ENCODE measurements at regions not wholly inside any gene's neighbourhood (a gene's known extent, or its start where the extent isn't known, plus 50 kb on each side); places are given as distances from the start of the nearest gene placed in this dataset.

DNA sequence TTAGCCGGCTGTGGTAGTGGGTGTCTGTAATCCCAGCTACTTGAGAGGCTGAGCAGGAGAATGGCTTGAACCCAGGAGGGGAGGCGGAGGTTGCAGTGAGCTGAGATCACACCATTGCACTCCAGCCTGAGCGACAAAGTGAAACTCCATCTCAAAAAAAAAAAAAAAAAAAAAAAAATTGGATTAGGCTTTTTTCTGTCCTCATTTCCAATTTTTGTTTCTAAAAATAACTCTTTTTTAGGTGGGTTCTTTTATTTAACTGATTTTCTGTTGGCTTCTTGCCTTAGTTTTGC lies 863.7 kb downstream of the LRFN5 start:
- no peak for DNase-seq

DNA sequence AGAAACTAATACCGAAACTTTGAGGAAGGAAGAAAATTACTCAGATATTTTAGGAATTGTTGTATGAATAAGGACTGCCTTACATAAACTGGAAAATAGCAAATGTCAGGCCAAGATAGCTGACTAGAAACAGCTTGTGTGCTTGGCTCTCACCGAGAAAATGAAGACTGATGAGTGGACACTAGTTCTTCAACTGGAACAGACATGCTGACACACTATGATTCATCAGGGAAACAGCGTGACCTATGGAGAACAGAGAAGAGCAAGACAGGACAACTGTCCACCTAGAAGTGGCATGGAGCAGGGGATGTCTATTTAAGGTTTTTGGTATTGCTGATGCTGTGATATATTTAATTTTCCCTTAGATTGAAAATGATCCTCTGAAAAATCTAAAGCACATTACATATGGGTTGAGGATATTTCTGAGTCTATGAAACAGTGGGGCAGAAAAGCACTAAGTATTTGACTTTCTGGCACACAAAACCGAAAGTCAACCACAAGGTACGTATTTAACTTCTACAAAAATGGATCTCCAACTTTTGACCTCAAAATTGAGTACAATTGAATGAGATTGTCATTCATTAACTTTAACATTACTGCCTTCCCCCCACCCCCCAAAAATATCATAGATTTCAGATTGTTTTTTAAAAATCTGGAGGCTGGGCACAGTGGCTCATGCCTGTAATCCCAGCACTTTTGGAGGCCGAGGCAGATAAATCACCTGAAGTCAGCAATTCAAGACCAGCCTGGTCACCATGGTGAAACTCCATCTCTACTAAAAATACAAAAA lies 863.2 kb downstream of the LRFN5 start:
- no peak for DNase-seq

DNA sequence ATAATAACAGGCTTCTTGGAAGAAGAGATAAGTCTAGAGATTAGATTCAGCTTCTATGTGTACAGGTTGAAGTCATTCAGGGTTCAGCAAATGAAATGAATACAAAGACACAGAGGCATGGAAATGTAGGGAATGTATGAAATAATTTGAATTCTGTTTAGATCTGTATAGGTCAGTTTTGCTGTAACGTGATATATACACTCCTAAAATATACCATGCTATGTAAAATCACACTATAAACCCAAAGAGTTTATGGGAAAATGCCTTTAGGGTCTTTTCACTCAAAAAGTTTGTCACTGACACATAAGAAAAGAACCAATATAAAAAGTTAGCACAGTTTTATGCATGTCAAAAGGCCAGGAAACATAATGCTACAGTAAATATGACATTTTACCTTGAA lies 854.0 kb downstream of the LRFN5 start:
- DNase-seq, result no peak

DNA sequence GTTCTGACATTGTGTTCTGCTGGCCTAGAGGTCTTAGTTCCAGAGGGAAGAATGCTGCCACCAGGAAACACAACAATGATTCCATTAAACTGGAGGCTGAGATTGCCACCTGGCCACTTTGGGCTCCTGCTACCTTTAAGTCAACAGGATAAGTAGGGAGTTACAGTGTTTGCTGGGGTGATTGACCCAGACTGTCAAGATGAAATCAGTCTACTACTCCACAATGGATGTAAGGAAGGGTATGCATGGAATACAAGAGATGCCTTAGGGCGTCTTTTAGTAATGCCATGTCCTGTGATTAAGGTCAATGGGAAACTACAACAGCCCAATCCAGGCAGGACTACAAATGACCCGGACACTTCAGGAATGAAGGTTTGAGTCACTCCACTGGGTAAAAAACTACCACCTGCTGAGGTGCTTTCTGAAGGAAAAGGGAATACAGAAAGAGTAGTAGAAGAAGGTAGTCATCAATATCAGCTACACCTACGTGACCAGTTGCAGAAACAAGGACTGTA lies 852.6 kb downstream of the LRFN5 start:
- DNase-seq, result no peak

DNA sequence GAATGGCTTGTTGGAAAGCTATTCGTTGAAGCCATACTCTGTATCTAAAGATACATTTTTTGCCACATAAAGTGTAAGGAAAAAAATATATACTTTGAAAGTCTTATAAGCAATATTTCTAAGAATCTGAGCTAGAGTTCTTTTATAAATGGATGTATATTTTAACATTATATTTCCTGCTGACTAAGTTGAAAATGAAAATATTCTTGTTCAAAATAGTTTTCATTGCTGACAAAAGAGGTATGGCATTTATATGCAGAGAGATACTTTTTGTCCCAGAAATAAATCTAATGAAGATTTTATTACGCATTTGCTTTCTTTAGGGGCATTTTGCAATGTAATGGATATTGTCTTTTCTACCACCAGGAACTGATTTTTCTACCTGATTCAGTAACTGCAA lies 834.9 kb downstream of the LRFN5 start:
- no peak for DNase-seq

DNA sequence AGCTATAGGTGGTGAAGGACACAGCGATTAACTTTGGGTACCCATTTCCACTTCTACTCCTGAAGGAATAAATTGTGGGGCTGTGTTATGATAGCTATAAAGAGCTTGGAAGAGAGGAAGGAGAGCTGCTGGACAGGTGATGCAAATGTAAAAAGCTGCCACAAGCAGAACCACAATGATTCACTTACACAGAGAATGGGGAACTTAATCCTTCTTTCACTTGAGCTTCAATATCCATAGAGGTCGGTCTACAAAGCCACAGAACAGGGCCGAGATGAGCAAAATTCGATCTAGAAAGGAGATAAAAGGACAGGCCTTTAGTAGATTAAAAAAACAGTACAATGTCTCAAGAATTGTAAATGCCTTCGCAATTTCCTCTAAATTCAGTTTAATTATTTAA lies 831.1 kb downstream of the LRFN5 start:
- no peak for DNase-seq

DNA sequence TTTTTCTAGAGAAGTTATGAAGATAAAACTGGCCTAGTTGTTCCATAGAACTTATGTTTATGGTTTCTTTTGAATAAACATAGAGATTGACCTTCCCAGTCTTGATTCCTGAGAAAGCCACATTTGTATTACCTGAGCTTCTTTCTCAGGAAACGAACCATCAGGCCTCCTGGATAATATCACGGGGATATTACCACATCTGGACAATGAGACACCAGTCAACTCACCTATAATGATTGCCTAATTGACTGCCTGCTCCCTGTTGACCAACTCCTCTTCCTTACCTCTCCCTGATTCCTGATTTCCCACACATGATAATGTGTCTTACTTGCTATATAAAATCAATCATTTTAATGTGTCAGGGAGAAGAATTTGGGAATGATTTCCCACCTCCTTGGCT lies 822.7 kb downstream of the LRFN5 start:
- no peak for DNase-seq

DNA sequence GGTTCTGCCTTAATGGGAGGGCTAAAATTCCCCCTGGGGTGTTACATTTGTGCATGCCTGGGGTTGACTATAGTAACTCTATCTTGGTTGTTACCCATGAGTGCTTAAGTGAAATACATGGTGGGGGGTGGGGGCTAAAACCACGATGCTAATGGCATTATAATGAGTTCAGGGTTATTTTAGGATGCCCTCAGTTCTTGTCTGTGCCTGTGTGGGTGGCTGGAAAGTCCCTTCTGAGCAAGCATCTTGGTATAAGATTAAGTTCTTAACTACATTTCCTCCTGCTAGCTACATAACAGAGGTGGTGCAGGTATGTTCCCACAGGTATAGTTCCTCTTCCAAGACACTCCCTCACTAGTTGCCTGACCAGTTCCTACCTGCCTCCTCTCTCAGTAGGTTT lies 822.3 kb downstream of the LRFN5 start:
- DNase-seq, result no peak

DNA sequence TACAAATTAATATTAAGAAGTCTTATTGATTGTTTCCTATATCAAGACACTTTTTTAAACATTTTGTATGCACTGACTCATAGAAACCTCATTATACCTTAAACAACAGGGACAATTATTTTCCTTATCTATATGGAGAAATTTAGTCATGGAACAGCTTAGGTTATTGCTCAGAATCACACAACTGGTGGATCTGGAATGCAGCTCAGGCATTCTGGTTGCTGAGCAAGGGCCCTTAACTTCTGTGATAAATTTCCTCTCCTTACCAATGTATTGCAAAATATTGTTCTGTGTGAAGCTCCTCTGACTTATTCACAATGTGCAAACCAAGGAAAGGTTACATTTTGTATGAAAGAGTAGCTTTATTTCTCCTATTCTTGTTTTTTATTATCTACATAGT lies 817.8 kb downstream of the LRFN5 start:
- no peak for DNase-seq

DNA sequence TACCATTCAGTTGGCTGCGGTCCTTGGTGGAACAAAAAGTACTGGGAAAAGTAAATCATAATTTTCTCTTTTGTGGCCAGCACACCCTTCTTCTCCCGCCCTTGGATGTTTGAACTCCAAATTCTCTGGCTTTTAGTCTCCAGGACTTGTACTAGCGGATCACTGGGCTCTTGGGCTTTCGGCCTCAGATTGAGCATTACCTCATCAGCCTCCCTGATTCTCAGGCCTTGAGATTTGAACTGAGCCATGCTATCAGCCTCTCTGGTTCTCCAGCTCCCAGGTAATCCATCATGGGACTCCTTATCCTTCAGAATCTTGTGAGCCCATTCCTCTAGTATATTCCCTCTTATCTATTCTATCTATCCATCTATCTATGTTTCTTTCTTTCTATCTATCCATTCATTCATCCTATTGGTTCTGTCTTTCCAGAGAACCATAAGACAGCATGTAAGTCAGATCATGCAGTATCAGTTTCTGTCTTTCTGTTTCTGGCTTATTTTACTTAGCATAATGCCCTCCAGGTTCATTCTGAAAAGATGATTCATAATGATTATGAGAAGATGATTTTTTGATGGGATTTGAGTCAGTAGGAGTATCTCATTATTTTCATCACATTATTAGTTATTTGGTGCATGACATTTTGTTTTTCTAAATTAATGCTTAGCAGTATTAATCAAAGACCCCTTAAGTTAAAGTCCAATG lies 814.9 kb downstream of the LRFN5 start:
- no peak for DNase-seq

DNA sequence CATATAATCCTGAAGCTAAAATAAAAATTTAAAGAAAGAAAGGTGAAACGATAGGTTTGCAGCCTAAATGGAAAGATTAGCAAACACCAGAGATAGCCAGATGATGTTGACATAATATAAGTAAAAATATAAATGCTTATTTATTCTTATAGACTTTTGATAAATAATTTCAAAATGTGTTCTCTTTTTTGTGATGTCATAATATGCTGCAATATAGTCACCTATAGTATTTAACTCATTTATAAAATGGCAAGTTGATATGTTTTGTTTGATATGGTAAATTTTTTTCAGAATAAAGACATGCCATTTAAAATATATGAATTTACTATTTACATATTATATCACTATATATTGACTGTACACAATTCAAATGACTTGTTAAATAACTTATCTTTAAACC lies 813.4 kb downstream of the LRFN5 start:
- no peak for DNase-seq

DNA sequence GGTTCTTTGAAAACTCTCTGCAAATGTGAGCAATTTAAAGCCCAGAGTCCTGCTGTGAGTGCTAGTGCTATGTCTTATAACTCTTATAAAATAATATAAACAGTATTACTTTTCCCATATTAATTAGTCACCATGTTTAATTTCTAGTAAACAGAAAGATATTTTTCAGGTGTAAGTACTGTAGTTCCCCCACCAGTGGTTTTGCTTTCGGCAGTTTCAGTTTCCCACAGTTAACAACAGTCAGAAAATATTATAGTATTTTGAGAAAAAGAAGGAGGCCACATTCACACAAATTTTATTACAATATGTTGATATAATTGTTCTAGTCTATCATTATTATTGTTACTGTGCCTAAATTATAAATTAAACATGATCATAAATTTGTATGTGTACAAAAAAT lies 800.5 kb downstream of the LRFN5 start:
- no peak for DNase-seq

DNA sequence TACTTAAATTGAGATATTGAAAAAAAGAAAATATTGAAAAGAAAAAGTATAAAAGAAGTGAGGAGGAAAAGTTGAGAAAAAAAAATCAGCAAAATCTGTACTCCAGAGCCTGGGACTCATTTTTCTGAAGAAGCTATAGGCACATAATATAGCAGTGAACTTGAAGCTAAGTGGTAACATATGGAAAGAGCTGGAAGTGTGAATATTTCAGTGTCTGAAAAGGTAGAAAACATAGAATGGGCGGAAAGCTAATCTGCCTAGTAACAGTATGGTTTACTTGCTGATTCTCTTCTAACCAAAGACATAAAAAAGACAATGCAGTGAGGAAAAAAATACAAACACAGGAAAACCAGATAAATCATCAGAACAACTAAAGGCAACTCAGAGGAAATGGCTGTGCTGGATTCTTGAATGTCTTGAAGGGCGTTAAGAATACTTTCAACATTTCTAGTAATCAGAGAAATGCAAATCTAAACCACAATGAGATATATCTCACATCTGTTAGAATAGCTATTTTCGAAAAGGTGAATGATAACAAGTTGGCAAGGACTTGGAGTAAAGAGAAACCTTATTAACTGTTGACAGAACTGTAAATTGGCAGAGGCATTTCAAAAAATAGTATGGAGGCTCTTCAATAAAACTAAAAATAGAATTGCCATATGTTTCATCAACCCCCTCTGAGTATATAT lies 784.6 kb downstream of the LRFN5 start:
- no peak for DNase-seq

DNA sequence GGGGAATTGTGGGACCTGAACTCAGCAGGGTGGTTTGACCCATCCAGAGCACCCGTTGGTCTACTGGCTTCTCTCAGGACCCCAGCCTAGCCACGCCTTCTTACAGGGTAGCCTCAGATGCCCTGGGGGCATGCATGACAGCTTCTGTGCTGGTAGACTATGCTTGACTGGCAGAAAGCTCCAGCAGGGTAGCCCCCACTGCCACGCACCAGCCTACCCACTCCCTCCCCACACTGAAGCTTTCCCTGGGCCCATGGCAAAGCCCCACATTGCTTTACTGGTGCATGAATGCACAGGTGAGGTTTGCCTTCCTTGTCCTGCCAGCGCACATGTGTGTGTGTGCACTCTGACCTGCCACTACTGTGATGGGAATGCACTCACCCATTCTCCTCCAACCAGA lies 772.2 kb downstream of the LRFN5 start:
- no peak for DNase-seq

DNA sequence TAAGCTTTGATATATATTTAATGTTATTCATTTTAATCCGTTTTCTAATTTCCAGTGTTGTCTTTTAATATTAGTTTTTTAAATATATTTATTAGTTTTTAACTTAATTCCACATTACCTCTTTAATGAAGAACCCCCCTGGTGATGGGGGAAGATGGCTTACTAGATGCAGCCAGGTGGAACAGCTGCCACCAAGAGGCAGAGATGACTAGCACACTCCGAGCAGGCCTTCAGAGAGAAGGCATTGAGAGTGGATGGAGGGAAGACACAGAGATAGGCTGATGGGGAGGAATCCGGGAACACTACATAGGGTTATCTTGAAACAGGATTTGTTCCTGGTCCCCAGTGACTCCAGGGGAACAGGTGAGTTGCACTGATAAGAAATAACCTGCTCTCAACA lies 771.6 kb downstream of the LRFN5 start:
- DNase-seq, result no peak

DNA sequence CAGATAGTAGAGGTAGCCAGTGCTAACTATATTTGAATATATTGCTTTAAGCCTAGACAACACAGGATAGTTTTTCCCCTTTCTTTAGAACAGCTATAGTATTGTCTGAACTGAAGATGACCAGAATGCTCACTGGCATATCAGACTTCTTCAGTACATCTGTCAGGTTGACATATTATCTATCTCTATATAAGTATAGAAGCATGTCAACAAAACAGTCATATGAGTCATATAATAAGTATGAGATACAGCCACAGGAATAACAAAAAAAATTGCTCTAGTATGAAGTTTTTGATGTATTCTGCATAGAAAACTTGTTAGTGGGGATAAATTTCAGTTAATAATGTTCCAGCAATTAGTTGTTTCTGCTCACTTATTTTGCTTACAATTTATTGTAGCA lies 767.7 kb downstream of the LRFN5 start:
- DNase-seq, result no peak

DNA sequence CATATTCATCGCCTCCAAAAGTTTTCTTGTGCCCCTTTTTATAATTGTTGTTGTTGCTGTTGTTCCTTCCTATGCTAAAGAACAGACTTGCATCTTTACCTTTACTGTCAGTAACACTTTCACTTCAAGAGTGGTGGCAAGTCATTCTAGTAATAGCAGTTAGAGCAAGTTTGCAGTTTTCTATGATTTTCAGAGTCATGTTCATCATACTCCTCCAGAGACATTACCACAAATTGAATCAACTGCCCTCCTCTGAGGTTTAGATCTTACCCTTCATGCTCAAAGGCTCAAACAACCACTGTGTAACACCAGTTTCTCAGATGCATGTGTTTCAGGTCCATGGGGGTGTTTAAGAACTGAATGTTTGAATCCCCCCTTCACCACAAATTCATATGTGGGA lies 763.4 kb downstream of the LRFN5 start:
- no peak for DNase-seq

DNA sequence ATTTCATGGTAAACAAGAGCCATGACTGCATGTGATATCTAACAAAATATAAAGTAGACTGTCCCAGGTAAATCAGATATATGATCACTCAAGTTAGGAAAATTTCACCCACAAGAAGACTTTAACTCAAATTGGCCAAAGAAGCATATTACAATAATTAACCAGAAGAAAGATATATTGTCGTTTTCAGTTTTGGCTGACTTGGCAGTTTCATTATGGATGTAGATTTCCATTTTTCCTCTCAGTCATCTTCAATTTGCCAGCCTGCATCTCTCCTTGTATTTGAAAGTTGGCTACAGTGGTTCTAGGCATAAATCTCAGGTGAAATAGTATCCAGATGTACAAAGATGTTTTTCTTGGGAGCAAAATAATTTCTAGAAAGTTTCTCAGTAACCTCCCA lies 761.6 kb downstream of the LRFN5 start:
- no peak for DNase-seq

DNA sequence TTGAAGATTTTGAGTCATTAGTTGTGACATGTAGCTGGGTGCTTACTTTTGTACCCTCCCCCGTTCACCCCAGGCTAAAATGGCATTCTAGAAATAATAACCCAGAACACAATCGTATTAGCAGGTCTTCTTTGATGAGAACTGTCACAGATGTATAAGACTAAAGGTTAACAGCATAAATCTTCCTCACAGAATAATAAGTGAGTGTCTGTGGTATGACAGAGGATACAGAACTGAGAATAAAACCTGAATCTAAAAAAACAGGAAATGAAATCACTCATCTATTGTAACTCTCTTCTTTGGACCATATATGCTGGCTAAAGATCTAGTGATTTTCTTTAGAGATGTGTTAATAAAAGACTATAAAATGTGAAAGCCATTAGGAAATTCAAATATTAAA lies 746.6 kb downstream of the LRFN5 start:
- no peak for DNase-seq

DNA sequence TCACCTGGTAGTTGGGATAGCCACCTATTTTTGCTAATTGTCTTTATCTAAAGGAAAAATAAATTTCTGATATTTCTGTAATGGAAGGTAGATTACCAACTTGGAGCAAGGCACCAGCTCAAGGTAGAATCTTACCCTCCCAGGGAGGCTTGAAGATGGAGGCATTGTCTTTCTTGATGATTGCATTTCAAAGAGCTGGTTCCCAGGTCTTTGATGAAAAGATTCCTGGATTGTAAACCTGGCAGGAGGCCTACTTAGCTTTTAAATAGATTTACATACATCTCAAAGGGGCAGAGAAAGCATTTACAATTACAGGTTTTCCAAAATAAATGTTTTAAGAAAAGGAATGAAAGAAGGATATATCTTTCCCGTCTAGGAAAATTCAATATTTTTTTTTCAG lies 729.2 kb downstream of the LRFN5 start:
- no peak for DNase-seq

DNA sequence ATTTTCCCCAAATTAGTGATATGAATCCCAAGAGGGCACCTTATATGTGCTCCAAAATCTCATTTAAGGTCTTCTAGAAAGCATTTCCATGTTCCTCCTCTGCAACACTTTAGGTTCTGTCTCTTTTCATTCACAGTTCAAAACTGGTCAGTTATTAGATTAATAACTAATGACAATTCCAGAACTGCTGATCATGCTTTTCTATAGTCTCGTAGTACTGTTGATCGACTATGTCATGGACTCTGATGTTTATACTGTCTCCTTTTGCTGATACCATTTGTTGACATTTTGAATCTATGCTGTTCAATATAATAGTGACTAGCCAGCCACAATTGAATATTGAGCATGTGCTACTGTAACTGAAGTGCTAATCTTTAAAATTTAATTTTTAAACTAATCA lies 728.3 kb downstream of the LRFN5 start:
- DNase-seq, result no peak

DNA sequence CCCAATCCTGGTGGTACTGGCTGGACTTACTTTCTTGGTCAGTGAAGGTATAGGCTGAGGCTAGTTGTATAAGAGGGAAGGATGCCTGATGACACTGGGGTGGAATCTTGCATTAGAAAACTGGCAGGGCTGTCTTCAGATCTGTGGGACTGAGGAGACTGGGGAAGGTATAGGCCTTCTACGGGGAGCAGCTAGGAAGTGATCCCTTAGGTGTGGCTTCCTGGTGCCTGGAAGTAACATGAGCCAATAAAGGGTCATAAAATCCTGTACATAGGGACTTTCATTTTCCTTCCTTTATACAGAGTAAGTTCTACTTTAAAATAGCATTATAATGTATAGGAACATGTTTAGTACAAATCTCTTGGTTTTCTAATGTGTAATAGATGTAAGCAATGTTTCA lies 716.8 kb downstream of the LRFN5 start:
- no peak for DNase-seq

DNA sequence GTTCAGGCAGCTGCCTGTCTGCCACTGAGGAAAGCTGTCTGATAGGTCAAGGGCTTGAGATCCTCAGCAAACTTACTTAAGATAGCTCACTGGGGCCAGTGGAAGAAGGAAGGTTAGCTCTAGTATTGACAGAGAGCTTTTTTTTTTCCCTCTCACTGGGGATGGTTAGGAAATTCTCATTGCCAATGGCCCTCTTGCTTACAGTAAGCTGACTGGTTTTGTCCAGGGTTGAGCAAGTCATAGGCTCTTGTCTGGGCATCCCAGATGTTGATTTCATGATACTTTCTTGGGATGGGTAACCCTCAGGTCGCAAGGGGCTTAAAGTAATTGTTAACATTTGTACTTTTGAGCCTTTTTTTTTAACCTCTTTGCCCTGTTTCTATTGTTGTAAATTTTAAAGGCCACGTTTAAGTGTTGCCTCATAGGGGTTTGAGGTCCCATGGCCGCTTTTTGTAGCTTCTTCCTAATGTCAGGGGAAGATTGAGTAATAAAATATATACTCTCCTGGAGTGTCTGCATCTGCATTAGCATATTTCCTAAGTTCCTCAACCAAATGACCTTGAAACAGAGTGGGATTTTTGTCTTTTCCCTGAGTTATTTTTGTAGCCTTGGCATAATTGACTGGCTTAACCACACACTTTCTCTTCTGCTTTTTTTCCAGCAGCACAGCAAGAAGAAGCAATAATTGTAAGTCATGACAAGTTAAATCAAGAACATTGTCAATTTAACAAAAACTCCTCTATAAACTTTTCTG lies 716.0 kb downstream of the LRFN5 start:
- DNase-seq, result no peak
